GM12878 (cell line): ENCODE measurements at regions not wholly inside any gene's neighbourhood (a gene's known extent, or its start where the extent isn't known, plus 50 kb on each side); places are given as distances from the start of the nearest gene placed in this dataset.

Source experiments
- ELK1 ChIP-seq: IDR thresholded peaks from 2 replicates; pipeline ENCODE4 v1.6.1; 2012; ENCODE audit warnings: low read depth, low read length, improper control_type of control experiment
- HDAC6 ChIP-seq: fragments of 200-600 bp; sonication (generic); IDR thresholded peaks from one replicate; pipeline ENCODE4 v1.8.0; 2017; ENCODE audit warnings: antibody characterized with exemption; ENCODE audit not compliant: unreplicated experiment
- MTA2 ChIP-seq: fragments of 450-650 bp; IDR thresholded peaks from 2 replicates; pipeline ENCODE4 v1.6.1; 2016; ENCODE audit warnings: low read depth, mild to moderate bottlenecking, moderate library complexity
- NFIC ChIP-seq: IDR thresholded peaks from 2 replicates; pipeline ENCODE4 v1.6.1; 2012; ENCODE audit warnings: low read depth, mild to moderate bottlenecking, inconsistent platforms, low read length, moderate library complexity
- POLR2AphosphoS2 ChIP-seq: IDR thresholded peaks from 2 replicates; pipeline ENCODE4 v1.6.1; 2011; ENCODE audit warnings: low read depth, mild to moderate bottlenecking, low read length, improper control_type of control experiment, moderate library complexity
- REST ChIP-seq: IDR thresholded peaks from 2 replicates; pipeline ENCODE4 v1.6.1; 2012; ENCODE audit warnings: mild to moderate bottlenecking, low read depth, low read length
- SIX5 ChIP-seq: IDR thresholded peaks from 2 replicates; pipeline ENCODE4 v1.6.1; 2011; ENCODE audit warnings: mild to moderate bottlenecking, low read depth, low read length, moderate library complexity; ENCODE audit not compliant: severe bottlenecking
- USF2 ChIP-seq: IDR thresholded peaks from 2 replicates; pipeline ENCODE4 v1.6.1; 2011; ENCODE audit warnings: low read depth, low read length, improper control_type of control experiment, borderline replicate concordance
- TF ChIP-seq, protein P1 (sequence below): fragments of 450-650 bp; IDR thresholded peaks from 2 replicates; pipeline ENCODE4 v1.6.1; 2017; ENCODE audit warnings: mild to moderate bottlenecking

DNA sequence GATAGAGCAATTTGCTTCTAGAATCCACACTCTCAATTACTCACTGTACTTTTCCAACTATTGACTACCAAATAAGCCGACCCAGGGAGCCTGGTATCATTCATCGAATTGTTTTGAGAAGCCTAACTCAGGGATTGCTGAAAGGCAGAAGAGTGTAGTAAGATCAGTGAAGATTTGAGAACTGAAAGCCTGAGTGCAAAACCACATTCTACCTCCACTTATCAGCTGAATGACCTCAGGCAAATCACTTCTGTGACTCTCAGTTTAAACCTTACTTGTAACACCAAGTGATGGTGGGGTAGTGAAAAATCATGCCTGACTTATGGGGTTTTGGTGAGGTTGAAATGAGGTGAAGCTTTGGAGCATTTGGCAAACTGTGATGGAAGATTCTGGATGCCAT is 126.1 kb upstream of the MAX start (continued):
- no peak for TF ChIP-seq REST
- no peak for TF ChIP-seq USF2
- TF ChIP-seq HDAC6: no peak
- TF ChIP-seq MTA2: peak; percentile 82; the same call in 1 of the 2 replicates
- no peak for TF ChIP-seq POLR2AphosphoS2
- TF ChIP-seq, protein P1, sequence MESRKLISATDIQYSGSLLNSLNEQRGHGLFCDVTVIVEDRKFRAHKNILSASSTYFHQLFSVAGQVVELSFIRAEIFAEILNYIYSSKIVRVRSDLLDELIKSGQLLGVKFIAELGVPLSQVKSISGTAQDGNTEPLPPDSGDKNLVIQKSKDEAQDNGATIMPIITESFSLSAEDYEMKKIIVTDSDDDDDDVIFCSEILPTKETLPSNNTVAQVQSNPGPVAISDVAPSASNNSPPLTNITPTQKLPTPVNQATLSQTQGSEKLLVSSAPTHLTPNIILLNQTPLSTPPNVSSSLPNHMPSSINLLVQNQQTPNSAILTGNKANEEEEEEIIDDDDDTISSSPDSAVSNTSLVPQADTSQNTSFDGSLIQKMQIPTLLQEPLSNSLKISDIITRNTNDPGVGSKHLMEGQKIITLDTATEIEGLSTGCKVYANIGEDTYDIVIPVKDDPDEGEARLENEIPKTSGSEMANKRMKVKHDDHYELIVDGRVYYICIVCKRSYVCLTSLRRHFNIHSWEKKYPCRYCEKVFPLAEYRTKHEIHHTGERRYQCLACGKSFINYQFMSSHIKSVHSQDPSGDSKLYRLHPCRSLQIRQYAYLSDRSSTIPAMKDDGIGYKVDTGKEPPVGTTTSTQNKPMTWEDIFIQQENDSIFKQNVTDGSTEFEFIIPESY: no peak
- no peak for TF ChIP-seq SIX5
- TF ChIP-seq NFIC: peak; percentile 94
- TF ChIP-seq ELK1: no peak
